Activated CD4-positive, alpha-beta memory T cell treated with anti-CD3 and anti-CD28 coated beads, Interleukin-2, amount 10 ng/mL, durations not matched to agents 7 days and 5 days (primary cell): ENCODE measurements at regions not wholly inside any gene's neighbourhood (a gene's known extent, or its start where the extent isn't known, plus 50 kb on each side); places are given as distances from the start of the nearest gene placed in this dataset.
"Not testable (repeated sequence)": the region's sequence is repeated elsewhere in the genome, so short reads cannot be mapped to it uniquely, and the experiment has no call there.

Experiments used
- CTCF ChIA-PET: fragments of 350-600 bp; sonication (Branson Sonifier 250); formaldehyde crosslinking; loops from one replicate; lab custom pipeline; 2021; ENCODE audit warnings: antibody characterized with exemption, inconsistent platforms; lab: Charles Lee
- POLR2A ChIA-PET: fragments of 350-600 bp; sonication (Branson Sonifier 250); formaldehyde crosslinking; loops from one replicate; lab custom pipeline; 2021; ENCODE audit warnings: antibody characterized with exemption; lab: Charles Lee
- DNase-seq: peaks from one replicate; pipeline ENCODE4 v3.0.0-alpha.2; 2020
- H3K27ac Mint-ChIP-seq: one replicate; pipeline ENCODE4 v1.8.0; 2021; ENCODE audit warnings: mild to moderate bottlenecking, mixed read lengths
- H3K27me3 Mint-ChIP-seq: one replicate; pipeline ENCODE4 v1.8.0; 2021; ENCODE audit warnings: mixed read lengths
- H3K36me3 Mint-ChIP-seq: one replicate; pipeline ENCODE4 v1.8.0; 2021; ENCODE audit warnings: low read depth, mixed read lengths
- H3K4me1 Mint-ChIP-seq: one replicate; pipeline ENCODE4 v1.8.0; 2021; ENCODE audit warnings: mixed read lengths
- H3K4me3 Mint-ChIP-seq: one replicate; pipeline ENCODE4 v1.8.0; 2021; ENCODE audit warnings: mild to moderate bottlenecking, mixed read lengths
- H3K9me3 Mint-ChIP-seq: one replicate; pipeline ENCODE4 v1.8.0; 2021; ENCODE audit warnings: mixed read lengths

DNA sequence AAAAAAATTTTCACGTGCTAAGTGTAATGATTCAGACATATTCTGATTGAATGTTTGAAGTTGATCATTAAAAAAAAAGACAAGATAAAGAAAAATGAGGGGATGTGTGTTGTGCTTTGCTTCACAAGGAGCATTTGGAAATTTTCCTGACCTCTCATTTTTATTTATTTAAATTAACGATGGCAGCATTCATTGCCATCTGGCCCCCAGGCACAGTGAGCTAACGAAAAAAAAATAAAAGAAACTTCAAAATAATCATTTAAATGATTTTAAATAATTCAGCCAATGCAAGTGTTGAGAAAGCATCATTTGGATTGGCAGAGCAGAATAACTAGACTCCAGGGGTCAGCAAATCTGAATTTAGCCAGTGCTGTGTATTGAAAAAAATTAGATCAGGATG, 1037.2 kb downstream of the CDH11 start:
- H3K9me3 Mint-ChIP-seq: peaks cover 5% of the 10 kb centered on the region
- no peak overlapping the region for H3K4me3 Mint-ChIP-seq

DNA sequence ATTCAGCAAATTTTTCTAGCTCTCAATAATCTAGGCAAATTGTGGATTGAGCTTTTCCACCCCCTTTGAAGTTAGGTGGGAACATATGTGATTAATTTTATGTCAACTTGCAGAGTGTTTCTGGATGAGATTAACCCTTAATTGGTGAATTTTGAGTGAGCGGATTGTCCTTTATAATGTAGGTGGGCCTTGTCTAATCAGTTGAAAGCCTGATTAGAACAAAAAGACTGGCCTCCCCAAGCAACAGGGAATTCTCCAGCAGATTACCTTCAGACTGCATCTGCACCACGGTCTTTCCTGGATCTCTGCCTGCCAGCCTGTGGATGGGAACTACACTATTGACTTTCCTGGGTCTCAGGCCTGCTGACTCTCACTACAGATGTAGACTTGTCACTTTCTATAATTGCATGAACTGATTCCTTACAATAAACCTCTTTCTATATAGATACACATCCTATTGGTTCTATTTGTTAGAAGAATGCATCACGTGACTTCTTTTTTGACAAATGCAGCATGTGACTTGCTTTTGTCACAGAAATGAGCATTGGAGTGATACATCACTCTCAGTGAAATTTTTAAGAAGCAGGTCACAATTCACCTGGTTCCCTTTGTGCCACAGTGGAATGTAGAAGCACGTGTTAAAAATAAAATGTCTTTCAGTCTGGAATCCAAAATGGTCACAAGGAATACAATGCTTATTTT, 1038.3 kb downstream of the CDH11 start:
- H3K36me3 Mint-ChIP-seq: no peaks in the 10 kb centered on the region
- no peak for DNase-seq
- H3K27ac Mint-ChIP-seq: no peak overlapping the region
- CTCF ChIA-PET: no interaction called here
- no peaks in the 10 kb centered on the region for H3K4me1 Mint-ChIP-seq
- no peaks in the 10 kb centered on the region for H3K27me3 Mint-ChIP-seq
- H3K4me3 Mint-ChIP-seq: no peak overlapping the region
- H3K9me3 Mint-ChIP-seq: peaks cover 6% of the 10 kb centered on the region
- POLR2A ChIA-PET: no interaction called here

More for the DNA sequence above, 1037.2 kb downstream of the CDH11 start:
- ChIA-PET CTCF (no interaction called here), POLR2A (no interaction called here)
- H3K36me3 Mint-ChIP-seq: no peaks in the 10 kb centered on the region
- DNase-seq: no peak
- no peak overlapping the region for H3K27ac Mint-ChIP-seq
- H3K4me1 Mint-ChIP-seq: no peaks in the 10 kb centered on the region
- H3K27me3 Mint-ChIP-seq: no peaks in the 10 kb centered on the region

DNA sequence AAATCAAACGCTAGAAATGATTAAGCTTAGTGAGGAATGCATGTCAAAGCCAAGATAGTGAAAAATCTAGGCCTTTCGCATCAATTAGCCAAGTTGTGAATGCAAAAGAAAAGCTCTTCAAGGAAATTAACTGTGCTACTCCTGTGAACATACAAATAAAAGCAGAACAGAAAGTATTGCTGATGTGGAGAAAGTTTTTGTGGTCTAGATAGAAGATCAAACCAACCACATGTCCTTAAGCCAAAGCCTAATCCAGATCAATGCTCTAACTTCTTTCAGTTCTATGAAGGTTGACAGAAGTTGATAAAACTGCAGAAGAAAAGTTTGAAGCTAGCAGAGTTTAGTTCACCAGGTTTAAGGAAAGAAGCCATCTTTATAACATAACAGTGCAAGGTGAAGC, 1044.6 kb downstream of the CDH11 start:
- POLR2A ChIA-PET: no interaction called here

DNA sequence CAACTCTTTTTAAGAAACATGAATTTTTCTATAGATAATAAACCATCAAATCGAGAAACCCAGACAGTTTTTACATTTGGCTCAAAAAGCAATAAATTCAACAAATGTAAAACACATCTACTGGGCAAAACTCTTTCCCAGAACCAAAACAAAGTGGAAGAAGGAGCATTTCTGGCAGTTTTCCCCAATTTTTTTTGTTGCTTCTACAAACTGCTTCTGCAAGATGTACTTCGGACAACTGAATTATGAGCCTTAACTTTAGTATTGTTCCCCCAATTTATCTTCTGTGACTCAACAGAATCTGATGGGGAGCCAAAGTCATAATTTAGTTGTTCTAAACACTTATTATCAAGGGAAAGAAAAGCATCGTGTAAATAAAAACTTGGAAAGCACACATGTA, 1047.2 kb downstream of the CDH11 start:
- Mint-ChIP-seq H3K4me3 (no peak overlapping the region), H3K27me3 (no peaks in the 10 kb centered on the region), H3K36me3 (no peaks in the 10 kb centered on the region), H3K4me1 (no peaks in the 10 kb centered on the region), H3K9me3 (peaks cover 17% of the 10 kb centered on the region), H3K27ac (no peak overlapping the region)
- DNase-seq: no peak
- CTCF ChIA-PET: no interaction called here
- POLR2A ChIA-PET: no interaction called here

More for the DNA sequence above, 1044.6 kb downstream of the CDH11 start:
- DNase-seq: no peak
- Mint-ChIP-seq H3K36me3 (no peaks in the 10 kb centered on the region), H3K27ac (no peak overlapping the region), H3K4me3 (no peak overlapping the region), H3K27me3 (no peaks in the 10 kb centered on the region), H3K9me3 (peaks cover 8% of the 10 kb centered on the region), H3K4me1 (no peaks in the 10 kb centered on the region)
- CTCF ChIA-PET: no interaction called here

DNA sequence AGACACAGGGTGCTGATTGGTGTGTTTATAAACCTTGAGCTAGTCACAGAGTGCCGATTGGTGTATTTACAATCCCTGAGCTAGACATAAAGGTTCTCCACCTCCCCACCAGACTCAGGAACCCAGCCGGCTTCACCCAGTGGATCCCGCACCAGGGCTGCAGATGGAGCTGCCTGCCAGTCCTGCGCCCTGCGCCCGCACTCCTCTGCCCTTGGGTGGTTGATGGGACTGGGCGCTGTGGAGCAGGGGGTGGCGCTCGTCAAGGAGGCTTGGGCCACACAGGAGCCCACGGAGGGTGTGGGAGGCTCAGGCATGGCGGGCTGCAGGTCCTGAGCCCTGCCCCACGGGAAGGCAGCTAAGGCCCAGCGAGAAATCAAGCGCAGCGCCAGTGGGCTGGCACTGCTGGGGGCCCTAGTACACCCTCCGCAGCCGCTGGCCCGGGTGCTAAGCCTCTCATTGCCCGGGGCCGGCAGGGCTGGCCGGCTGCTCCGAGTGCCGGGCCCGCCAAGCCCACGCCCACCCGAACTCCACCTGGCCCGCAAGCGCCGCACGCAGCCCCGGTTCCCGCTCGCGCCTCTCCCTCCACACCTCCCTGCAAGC, 1049.6 kb downstream of the CDH11 start:
- H3K4me1 Mint-ChIP-seq, POLR2A ChIA-PET, H3K36me3 Mint-ChIP-seq, CTCF ChIA-PET, H3K27me3 Mint-ChIP-seq, DNase-seq, H3K4me3 Mint-ChIP-seq, H3K27ac Mint-ChIP-seq: not testable (repeated sequence)
- H3K9me3 Mint-ChIP-seq: peaks cover 19% of the 10 kb centered on the region

- no peaks in the 10 kb centered on the region for H3K36me3 Mint-ChIP-seq
- H3K4me1 Mint-ChIP-seq: no peaks in the 10 kb centered on the region
- no peaks in the 10 kb centered on the region for H3K27me3 Mint-ChIP-seq
- no peak for DNase-seq
- H3K9me3 Mint-ChIP-seq: peaks cover 18% of the 10 kb centered on the region
- H3K27ac Mint-ChIP-seq: no peak overlapping the region
- no peak overlapping the region for H3K4me3 Mint-ChIP-seq
- ChIA-PET CTCF (no interaction called here), POLR2A (no interaction called here)
These were observed 1056.3 kb downstream of the CDH11 start for GRCh38 chr16:64065523-64065922.

DNA sequence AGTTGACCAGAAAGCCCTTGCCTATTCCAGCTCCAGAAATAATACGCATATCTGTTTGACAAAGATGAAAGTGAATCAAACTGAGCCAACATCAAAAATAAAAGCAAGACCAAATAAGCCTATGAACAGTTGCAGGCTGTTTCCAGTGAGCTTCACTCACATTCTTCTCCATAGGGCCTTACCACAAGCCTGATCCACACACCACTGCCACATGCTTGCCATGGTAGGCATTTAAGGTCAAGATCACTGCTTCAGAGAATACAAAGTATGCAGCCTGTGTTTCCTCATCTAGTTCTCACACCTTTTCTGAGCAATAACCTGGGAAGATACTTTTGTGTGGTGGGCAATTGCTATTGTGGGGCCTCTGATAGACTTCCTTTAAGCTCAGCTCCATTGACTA, 1060.2 kb downstream of the CDH11 start:
- no peaks in the 10 kb centered on the region for H3K4me1 Mint-ChIP-seq
- POLR2A ChIA-PET: no interaction called here
- CTCF ChIA-PET: no interaction called here
- no peak for DNase-seq
- peaks cover 15% of the 10 kb centered on the region for H3K9me3 Mint-ChIP-seq
- no peaks in the 10 kb centered on the region for H3K27me3 Mint-ChIP-seq
- H3K27ac Mint-ChIP-seq: no peak overlapping the region
- no peak overlapping the region for H3K4me3 Mint-ChIP-seq
- no peaks in the 10 kb centered on the region for H3K36me3 Mint-ChIP-seq

GRCh38 chr16:64060631-64061030, 1061.2 kb downstream of the CDH11 start:
- DNase-seq: no peak
- ChIA-PET CTCF (no interaction called here), POLR2A (no interaction called here)
- Mint-ChIP-seq H3K9me3 (peaks cover 10% of the 10 kb centered on the region), H3K27me3 (no peaks in the 10 kb centered on the region), H3K4me3 (no peak overlapping the region), H3K36me3 (no peaks in the 10 kb centered on the region), H3K4me1 (no peaks in the 10 kb centered on the region), H3K27ac (no peak overlapping the region)

DNA sequence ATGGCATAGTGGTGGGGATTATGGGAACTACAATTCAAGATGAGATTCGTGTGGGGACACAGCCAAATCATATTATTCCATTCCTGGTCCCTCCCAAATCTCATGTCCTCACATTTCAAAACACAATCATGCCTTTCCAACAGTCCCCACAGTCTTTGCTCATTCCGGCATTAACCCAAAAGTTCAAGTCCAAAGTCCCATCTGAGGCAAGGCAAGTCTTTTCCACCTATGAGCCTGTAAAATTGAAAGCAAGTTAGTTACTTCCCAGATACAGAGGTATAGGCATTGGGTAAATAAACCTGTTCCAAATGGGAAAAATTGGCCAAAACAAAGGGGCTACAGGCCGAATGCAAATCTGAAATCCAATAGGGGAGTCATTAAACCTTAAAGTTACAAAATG, 1063.2 kb downstream of the CDH11 start:
- ChIA-PET CTCF (no interaction called here), POLR2A (no interaction called here)
- no peaks in the 10 kb centered on the region for H3K4me1 Mint-ChIP-seq
- no peak for DNase-seq
- H3K27ac Mint-ChIP-seq: no peak overlapping the region
- no peaks in the 10 kb centered on the region for H3K36me3 Mint-ChIP-seq
- no peak overlapping the region for H3K4me3 Mint-ChIP-seq
- no peaks in the 10 kb centered on the region for H3K27me3 Mint-ChIP-seq
- peaks cover 15% of the 10 kb centered on the region for H3K9me3 Mint-ChIP-seq

DNA sequence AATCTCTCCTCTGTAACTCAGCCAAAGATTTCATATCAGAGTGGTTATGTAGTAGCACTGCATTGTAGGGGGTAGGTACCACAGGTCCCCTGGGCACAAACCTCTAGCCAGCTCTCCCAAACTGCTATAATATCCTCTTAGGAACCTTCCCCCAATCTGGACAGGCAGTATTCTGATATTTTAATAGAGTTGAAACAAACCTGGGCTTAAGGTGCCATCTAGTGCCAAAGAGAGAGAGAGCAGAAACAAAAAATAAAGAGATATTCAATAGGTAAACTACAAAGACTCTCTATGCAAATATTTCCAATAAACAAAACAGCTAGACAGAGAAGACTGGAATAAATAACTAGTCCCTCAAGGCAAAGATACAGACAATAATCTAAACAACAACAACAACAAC, 1070.0 kb downstream of the CDH11 start:
- CTCF ChIA-PET: no interaction called here
- Mint-ChIP-seq H3K27me3 (no peaks in the 10 kb centered on the region), H3K4me3 (no peak overlapping the region), H3K4me1 (no peaks in the 10 kb centered on the region), H3K27ac (no peak overlapping the region), H3K9me3 (peaks cover 11% of the 10 kb centered on the region), H3K36me3 (no peaks in the 10 kb centered on the region)
- no peak for DNase-seq
- POLR2A ChIA-PET: no interaction called here

DNA sequence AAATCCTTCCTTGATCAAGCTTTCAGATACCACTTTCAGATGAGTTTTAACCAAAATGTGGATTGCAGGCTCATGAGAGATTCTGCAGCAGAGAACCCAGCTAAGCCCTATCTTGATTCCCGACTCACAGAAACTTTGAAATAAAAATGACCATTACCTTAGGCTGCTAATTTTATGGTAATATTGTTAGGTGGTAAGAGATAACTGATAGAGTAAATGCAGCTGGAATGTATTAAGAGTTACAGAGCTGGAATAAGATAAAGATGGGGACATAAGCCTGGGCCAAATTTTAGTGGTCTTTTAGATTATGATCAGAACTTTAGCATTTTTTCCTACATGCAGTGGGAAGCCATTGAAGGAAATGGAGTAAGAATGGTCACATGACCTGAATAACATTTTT, 1074.0 kb downstream of the CDH11 start:
- Mint-ChIP-seq H3K4me1 (no peaks in the 10 kb centered on the region), H3K36me3 (no peaks in the 10 kb centered on the region), H3K4me3 (no peak overlapping the region), H3K27ac (no peak overlapping the region), H3K27me3 (no peaks in the 10 kb centered on the region), H3K9me3 (peaks cover 7% of the 10 kb centered on the region)
- no peak for DNase-seq
- ChIA-PET POLR2A (no interaction called here), CTCF (no interaction called here)

DNA sequence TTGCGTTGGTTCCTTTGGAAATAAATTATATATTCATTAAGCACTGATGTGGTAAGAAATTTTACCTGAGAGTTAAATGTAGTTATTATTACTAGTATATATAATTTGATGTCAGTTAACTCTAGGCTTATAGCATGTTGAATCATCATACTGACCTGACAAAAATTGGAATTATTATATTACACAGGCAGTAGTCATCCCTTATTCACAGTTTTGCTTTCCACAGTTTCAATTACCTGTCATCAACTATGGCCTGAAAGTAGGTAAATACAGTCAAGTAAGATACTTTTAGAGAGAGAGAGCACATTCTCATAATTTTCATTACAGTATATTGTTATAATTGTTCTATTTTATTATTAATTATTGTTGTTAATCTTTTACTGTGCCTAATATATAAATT, 1074.7 kb downstream of the CDH11 start:
- Mint-ChIP-seq H3K9me3 (peaks cover 8% of the 10 kb centered on the region), H3K36me3 (no peaks in the 10 kb centered on the region), H3K4me3 (no peak overlapping the region), H3K4me1 (no peaks in the 10 kb centered on the region), H3K27ac (no peak overlapping the region), H3K27me3 (no peaks in the 10 kb centered on the region)
- DNase-seq: no peak
- CTCF ChIA-PET: no interaction called here
- POLR2A ChIA-PET: no interaction called here

DNA sequence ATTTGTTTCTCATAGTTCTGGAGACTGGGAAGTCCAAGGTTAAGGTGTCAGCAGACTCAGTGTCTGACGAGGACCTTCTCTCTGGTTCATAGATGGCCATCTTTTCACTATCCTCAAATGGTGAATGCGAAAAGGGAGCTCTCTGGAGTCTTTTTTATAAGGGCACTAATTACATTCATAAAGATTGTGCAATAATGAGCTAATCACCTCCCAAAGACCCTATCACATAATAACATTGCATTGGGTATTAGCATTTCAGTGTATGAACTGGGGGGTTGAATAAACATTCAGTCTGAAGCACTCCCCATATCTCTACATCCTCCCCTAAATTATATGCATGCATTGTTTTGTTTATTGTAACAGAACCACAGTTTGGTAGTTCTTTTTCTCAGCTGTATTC, 1086.5 kb downstream of the CDH11 start:
- DNase-seq: no peak
- ChIA-PET POLR2A (no interaction called here), CTCF (no interaction called here)
- no peak overlapping the region for H3K27ac Mint-ChIP-seq
- H3K4me3 Mint-ChIP-seq: no peak overlapping the region
- H3K27me3 Mint-ChIP-seq: no peaks in the 10 kb centered on the region
- no peaks in the 10 kb centered on the region for H3K4me1 Mint-ChIP-seq
- H3K9me3 Mint-ChIP-seq: peaks cover 11% of the 10 kb centered on the region
- no peaks in the 10 kb centered on the region for H3K36me3 Mint-ChIP-seq

DNA sequence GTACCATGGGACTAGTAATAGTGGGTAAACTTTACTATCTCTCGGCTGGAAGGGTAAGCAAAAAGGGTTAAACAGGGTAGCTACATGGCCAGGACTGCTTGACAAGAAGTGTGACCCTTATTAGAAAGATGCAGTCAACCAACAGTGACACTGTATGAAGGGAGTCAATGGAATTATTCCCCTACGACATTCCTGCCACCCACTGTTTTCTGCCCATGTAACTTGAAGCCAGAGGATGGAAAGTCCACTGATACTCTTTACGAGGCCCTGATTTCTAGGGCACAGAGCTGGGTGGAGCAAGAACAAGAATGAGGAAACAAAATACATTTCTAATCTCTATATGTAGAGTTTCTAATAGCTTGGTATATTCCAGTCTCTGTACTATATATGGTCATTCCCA, 1102.5 kb downstream of the CDH11 start:
- no peak overlapping the region for H3K27ac Mint-ChIP-seq
- H3K27me3 Mint-ChIP-seq: no peaks in the 10 kb centered on the region
- H3K36me3 Mint-ChIP-seq: no peaks in the 10 kb centered on the region
- H3K9me3 Mint-ChIP-seq: peaks cover 10% of the 10 kb centered on the region
- H3K4me3 Mint-ChIP-seq: no peak overlapping the region
- no peak for DNase-seq
- ChIA-PET POLR2A (no interaction called here), CTCF (no interaction called here)
- no peaks in the 10 kb centered on the region for H3K4me1 Mint-ChIP-seq
